Ovary (tissue), 3 donors: ENCODE measurements at regions not wholly inside any gene's neighbourhood (a gene's known extent, or its start where the extent isn't known, plus 50 kb on each side); places are given as distances from the start of the nearest gene placed in this dataset.

Experiments used
- CTCF ChIP-seq, 3 donors: fragments of 450-650 bp in 2 of 3; fragments of 200-600 bp in 1 of 3; IDR thresholded peaks; one replicate each; pipeline versions ENCODE4 v1.5.1 to v1.8.0; 2016 to 2022; ENCODE audit warnings: antibody characterized with exemption in 3 of 3, mild to moderate bottlenecking in 1 of 3
- EP300 ChIP-seq: sonication (generic); formaldehyde crosslinking; IDR thresholded peaks from one replicate; pipeline ENCODE4 v1.6.1; 2017; ENCODE audit warnings: antibody characterized with exemption
- donor health status: DM: no; HTN: no; CAD: no.

DNA sequence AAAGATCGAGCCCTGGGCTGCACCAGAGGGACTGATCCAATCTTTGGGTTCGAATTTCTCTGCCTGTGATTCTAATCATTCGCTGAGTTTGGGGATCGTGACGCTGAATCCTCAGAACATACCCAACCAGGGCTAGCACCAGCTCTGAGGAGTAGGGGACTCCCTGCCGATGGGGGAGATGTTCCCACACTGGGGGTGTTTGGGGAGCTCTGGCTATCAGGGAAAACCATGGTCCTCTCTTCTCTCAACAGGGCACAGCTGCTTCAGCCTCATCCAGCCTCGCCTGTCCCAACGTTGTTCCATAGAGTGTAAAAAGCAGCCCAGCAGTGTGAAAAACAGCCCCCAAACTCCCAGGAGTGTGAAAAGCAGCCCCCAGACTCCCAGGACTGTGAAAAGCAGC, 136.6 kb downstream of the ANKRD60 start:
- TF ChIP-seq EP300 (no peak), CTCF (IDR thresholded peaks at IDR 0.05) (no peak)
